Keratinocyte (primary cell): ENCODE measurements at regions not wholly inside any gene's neighbourhood (a gene's known extent, or its start where the extent isn't known, plus 50 kb on each side); places are given as distances from the start of the nearest gene placed in this dataset.

Experiments
- DNase-seq: peaks from one replicate; pipeline ENCODE4 v3.0.0-alpha.2; 2011; ENCODE audit warnings: low read depth, missing footprints, low spot score
- FAIRE-seq: peaks from 2 replicates; lab custom pipeline; 2011; peaks lifted over from hg19 to GRCh38; lab: Jason Lieb, UNC
- H2AFZ ChIP-seq: 2 replicates; pipeline ENCODE4 v1.6.0; 2012; ENCODE audit warnings: low read length, control low read depth, inconsistent platforms; ENCODE audit not compliant: control insufficient read depth
- H3K27ac ChIP-seq: 2 replicates; pipeline ENCODE4 v1.5.1; 2011; ENCODE audit warnings: low read length; ENCODE audit not compliant: control insufficient read depth, insufficient read depth
- H3K27me3 ChIP-seq: 3 replicates; pipeline ENCODE4 v1.6.0; 2011; ENCODE audit warnings: low read length; ENCODE audit not compliant: control insufficient read depth, insufficient read depth; ENCODE audit errors: extremely low read depth
- H3K36me3 ChIP-seq, 2 experiments: 2 replicates in 1 of 2; 3 replicates in 1 of 2; pipeline ENCODE4 v1.5.1; 2011; ENCODE audit warnings: low read length in 2 of 2, mild to moderate bottlenecking in 1 of 2; ENCODE audit not compliant: control insufficient read depth in 2 of 2, insufficient read depth in 2 of 2; ENCODE audit errors: extremely low read depth in 1 of 2
- H3K4me1 ChIP-seq: 3 replicates; pipeline ENCODE4 v1.5.1; 2011; ENCODE audit warnings: low read length; ENCODE audit not compliant: control insufficient read depth, insufficient read depth; ENCODE audit errors: extremely low read depth
- H3K4me2 ChIP-seq: 3 replicates; pipeline ENCODE4 v1.6.0; 2011; ENCODE audit warnings: low read depth, low read length; ENCODE audit not compliant: control insufficient read depth, insufficient read depth; ENCODE audit errors: extremely low read depth
- H3K4me3 ChIP-seq, 3 experiments: fragments of 200-600 bp in 1 of 3; sonication (generic) in 1 of 3; 2 replicates in 2 of 3; 3 replicates in 1 of 3; pipeline ENCODE4 v1.5.1; 2011 to 2016; ENCODE audit warnings: low read length in 3 of 3, mild to moderate bottlenecking in 3 of 3, control low read depth in 2 of 3, inconsistent platforms in 1 of 3, low read depth in 1 of 3, mixed read lengths in 1 of 3, mixed run types in 1 of 3, moderate library complexity in 1 of 3; ENCODE audit not compliant: control insufficient read depth in 2 of 3, insufficient read depth in 2 of 3; ENCODE audit errors: extremely low read depth in 1 of 3
- H3K79me2 ChIP-seq: 2 replicates; pipeline ENCODE4 v1.6.0; 2012; ENCODE audit warnings: low read length; ENCODE audit not compliant: control insufficient read depth, insufficient read depth
- H3K9ac ChIP-seq: 3 replicates; pipeline ENCODE4 v1.6.0; 2011; ENCODE audit warnings: low read length; ENCODE audit not compliant: control insufficient read depth, insufficient read depth; ENCODE audit errors: extremely low read depth
- H3K9me1 ChIP-seq: 3 replicates; pipeline ENCODE4 v1.6.0; 2011; ENCODE audit warnings: low read length; ENCODE audit not compliant: control insufficient read depth, insufficient read depth; ENCODE audit errors: extremely low read depth
- H3K9me3 ChIP-seq: 2 replicates; pipeline ENCODE4 v1.5.1; 2012; ENCODE audit warnings: low read depth, low read length; ENCODE audit not compliant: control insufficient read depth
- H4K20me1 ChIP-seq: 3 replicates; pipeline ENCODE4 v1.6.0; 2011; ENCODE audit warnings: low read length; ENCODE audit not compliant: control insufficient read depth, insufficient read depth; ENCODE audit errors: extremely low read depth
- CTCF ChIP-seq, 3 experiments: IDR thresholded peaks in 1 of 3; conservative IDR thresholded peaks in 1 of 3; optimal IDR thresholded peaks in 1 of 3; 2 replicates in 2 of 3; 3 replicates in 1 of 3; pipeline versions ENCODE3 to v1.5.1; 2011; ENCODE audit warnings: low read length in 3 of 3, mild to moderate bottlenecking in 3 of 3, moderate library complexity in 2 of 3, control low read depth in 1 of 3, inconsistent platforms in 1 of 3; ENCODE audit not compliant: insufficient read depth in 2 of 3; ENCODE audit errors: extremely low read depth in 1 of 3
- EZH2 ChIP-seq: IDR thresholded peaks from one replicate; pipeline ENCODE4 v1.6.1; 2012; ENCODE audit warnings: inconsistent platforms, mild to moderate bottlenecking, low read length, moderate library complexity
- dilution Hi-C: fragments of 300-500 bp; cut with MboI; formaldehyde crosslinking; loops from one replicate; pipeline ENCODE4 v1.7.0; 2020; ENCODE audit warnings: low sequenced_read_pairs; ENCODE audit not compliant: extremely low pct_ligation_motif_present

GRCh38 chr11:29956076-29956556 is 60.7 kb downstream of the KCNA4 start:
- Histone ChIP-seq H3K9ac (no peak overlapping the region), H3K79me2 (no peaks in the 10 kb centered on the region), H3K4me1 (no peaks in the 10 kb centered on the region), H3K4me3 (no peak overlapping the region), H2AFZ (no peak overlapping the region), H3K9me3 (no peaks in the 10 kb centered on the region), H3K9me1 (no peaks in the 10 kb centered on the region), H3K4me2 (no peak overlapping the region), H3K36me3 (no peaks in the 10 kb centered on the region), H3K27me3 (no peaks in the 10 kb centered on the region), H4K20me1 (no peaks in the 10 kb centered on the region), H3K27ac (no peak overlapping the region)
- TF ChIP-seq CTCF (optimal IDR thresholded peaks at IDR 0.05 in 1 of 3, IDR thresholded peaks at IDR 0.05 in 1 of 3, conservative IDR thresholded peaks at IDR 0.05 in 1 of 3; ENCODE audit: extremely low read depth in 1 of 3, insufficient read depth in 2 of 3, low read length in 3 of 3) (no peak), EZH2 (no peak)
- dilution Hi-C loops = no loop called here
- DNase-seq = no peak
- no peak for FAIRE-seq

GRCh38 chr11:29943347-29943746 is 73.5 kb downstream of the KCNA4 start:
- Histone ChIP-seq H3K27me3 (no peaks in the 10 kb centered on the region), H3K4me2 (no peak overlapping the region), H2AFZ (no peak overlapping the region), H3K9me3 (no peaks in the 10 kb centered on the region), H3K27ac (no peak overlapping the region), H3K9me1 (no peaks in the 10 kb centered on the region), H3K4me3 (no peak overlapping the region), H4K20me1 (no peaks in the 10 kb centered on the region), H3K36me3 (no peaks in the 10 kb centered on the region), H3K9ac (no peak overlapping the region), H3K79me2 (no peaks in the 10 kb centered on the region), H3K4me1 (no peaks in the 10 kb centered on the region)
- FAIRE-seq (no peak), DNase-seq (no peak)
- no peak for TF ChIP-seq EZH2
- TF ChIP-seq CTCF (optimal IDR thresholded peaks at IDR 0.05 in 1 of 3, IDR thresholded peaks at IDR 0.05 in 1 of 3, conservative IDR thresholded peaks at IDR 0.05 in 1 of 3; ENCODE audit: extremely low read depth in 1 of 3, insufficient read depth in 2 of 3, low read length in 3 of 3) = no peak
- dilution Hi-C loops = no loop called here
